Breast epithelium (tissue), 4 donors: ENCODE measurements at regions not wholly inside any gene's neighbourhood (a gene's known extent, or its start where the extent isn't known, plus 50 kb on each side); places are given as distances from the start of the nearest gene placed in this dataset.

Source experiments
- DNase-seq, 2 donors: peaks; one replicate each; pipeline ENCODE4 v3.0.0-alpha.2; 2019; ENCODE audit warnings: low spot score in 2 of 2
- H3K27ac ChIP-seq, 2 donors: fragments of 200-600 bp; sonication (generic) in 1 of 2; one replicate each; pipeline ENCODE4 v1.5.1; 2016 to 2019; ENCODE audit warnings: mild to moderate bottlenecking in 1 of 2
- H3K27me3 ChIP-seq, 2 donors: fragments of 200-600 bp; sonication (generic) in 1 of 2; one replicate each; pipeline versions ENCODE4 v1.5.1 to v1.6.0; 2017 to 2019; ENCODE audit warnings: control low read depth in 1 of 2, mild to moderate bottlenecking in 1 of 2
- H3K36me3 ChIP-seq: fragments of 200-600 bp; one replicate; pipeline ENCODE4 v1.5.1; 2019
- H3K4me1 ChIP-seq, 2 donors: fragments of 200-600 bp; sonication (generic); one replicate each; pipeline ENCODE4 v1.5.1; 2016 to 2019; ENCODE audit warnings: control low read depth in 1 of 2
- H3K4me3 ChIP-seq, 3 donors: fragments of 200-600 bp; sonication (generic); 1 replicate in 2 of 3; 2 replicates in 1 of 3; pipeline ENCODE4 v1.5.1; 2016 to 2019; ENCODE audit warnings: mild to moderate bottlenecking in 3 of 3, moderate library complexity in 2 of 3
- H3K9me3 ChIP-seq, 2 donors: fragments of 200-600 bp; sonication (generic) in 1 of 2; one replicate each; pipeline ENCODE4 v1.5.1; 2016 to 2019; ENCODE audit warnings: control low read depth in 1 of 2
- POLR2A ChIP-seq: fragments of 450-650 bp; IDR thresholded peaks from one replicate; pipeline ENCODE4 v1.6.1; 2016; ENCODE audit warnings: antibody characterized with exemption, mild to moderate bottlenecking, moderate library complexity
- POLR2AphosphoS5 ChIP-seq, 3 donors: sonication (generic); formaldehyde crosslinking; IDR thresholded peaks; one replicate each; pipeline ENCODE4 v1.6.1; 2017; ENCODE audit warnings: antibody characterized with exemption in 3 of 3
- intact Hi-C: fragments of 100-400 bp; cut with DNase I; formaldehyde crosslinking; loops from one replicate; pipeline ENCODE4 v1.15.1; 2023; ENCODE audit warnings: low total_unique reads
- TF ChIP-seq, protein P1 (sequence below), 3 donors: fragments of 450-650 bp; IDR thresholded peaks; one replicate each; pipeline ENCODE4 v1.5.1; 2016 to 2017; ENCODE audit warnings: antibody characterized with exemption in 3 of 3, mild to moderate bottlenecking in 3 of 3, moderate library complexity in 3 of 3

DNA sequence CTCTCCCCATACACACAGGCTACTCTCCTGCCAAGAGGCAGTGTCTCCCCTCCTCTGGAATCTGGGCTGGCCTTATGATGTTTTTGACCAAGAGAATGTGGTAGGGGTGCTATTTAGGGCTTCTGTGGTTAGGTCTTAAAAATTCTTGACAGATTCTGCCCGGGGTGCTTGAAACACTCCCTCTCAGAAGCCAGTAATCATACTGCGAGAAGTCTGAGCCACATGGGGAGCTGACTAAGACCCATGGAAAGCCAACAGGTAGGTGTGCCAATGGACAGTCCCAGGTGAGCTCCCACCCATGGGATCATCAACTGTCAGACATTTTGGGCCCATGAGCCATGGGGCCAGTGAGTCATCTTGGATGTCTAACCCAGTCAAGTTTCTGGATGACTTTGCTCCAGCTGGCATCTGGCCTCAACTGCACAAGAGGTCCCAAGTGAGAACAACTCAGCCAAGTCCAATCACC lies 315.7 kb downstream of the FBXW7 start:
- no peak for DNase-seq
- intact Hi-C loops = no loop called here
- Histone ChIP-seq H3K9me3 (peaks cover 0 to 4% of the 10 kb centered on the region in 2 donors), H3K36me3 (no peaks in the 10 kb centered on the region), H3K27me3 (no peaks in the 10 kb centered on the region), H3K27ac (no peak overlapping the region), H3K4me3 (no peak overlapping the region), H3K4me1 (no peaks in the 10 kb centered on the region)
- TF ChIP-seq POLR2A (no peak), POLR2AphosphoS5 (IDR thresholded peaks at IDR 0.05) (no peak)
- TF ChIP-seq, protein P1, sequence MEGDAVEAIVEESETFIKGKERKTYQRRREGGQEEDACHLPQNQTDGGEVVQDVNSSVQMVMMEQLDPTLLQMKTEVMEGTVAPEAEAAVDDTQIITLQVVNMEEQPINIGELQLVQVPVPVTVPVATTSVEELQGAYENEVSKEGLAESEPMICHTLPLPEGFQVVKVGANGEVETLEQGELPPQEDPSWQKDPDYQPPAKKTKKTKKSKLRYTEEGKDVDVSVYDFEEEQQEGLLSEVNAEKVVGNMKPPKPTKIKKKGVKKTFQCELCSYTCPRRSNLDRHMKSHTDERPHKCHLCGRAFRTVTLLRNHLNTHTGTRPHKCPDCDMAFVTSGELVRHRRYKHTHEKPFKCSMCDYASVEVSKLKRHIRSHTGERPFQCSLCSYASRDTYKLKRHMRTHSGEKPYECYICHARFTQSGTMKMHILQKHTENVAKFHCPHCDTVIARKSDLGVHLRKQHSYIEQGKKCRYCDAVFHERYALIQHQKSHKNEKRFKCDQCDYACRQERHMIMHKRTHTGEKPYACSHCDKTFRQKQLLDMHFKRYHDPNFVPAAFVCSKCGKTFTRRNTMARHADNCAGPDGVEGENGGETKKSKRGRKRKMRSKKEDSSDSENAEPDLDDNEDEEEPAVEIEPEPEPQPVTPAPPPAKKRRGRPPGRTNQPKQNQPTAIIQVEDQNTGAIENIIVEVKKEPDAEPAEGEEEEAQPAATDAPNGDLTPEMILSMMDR (IDR thresholded peaks at IDR 0.05) = no peak

DNA sequence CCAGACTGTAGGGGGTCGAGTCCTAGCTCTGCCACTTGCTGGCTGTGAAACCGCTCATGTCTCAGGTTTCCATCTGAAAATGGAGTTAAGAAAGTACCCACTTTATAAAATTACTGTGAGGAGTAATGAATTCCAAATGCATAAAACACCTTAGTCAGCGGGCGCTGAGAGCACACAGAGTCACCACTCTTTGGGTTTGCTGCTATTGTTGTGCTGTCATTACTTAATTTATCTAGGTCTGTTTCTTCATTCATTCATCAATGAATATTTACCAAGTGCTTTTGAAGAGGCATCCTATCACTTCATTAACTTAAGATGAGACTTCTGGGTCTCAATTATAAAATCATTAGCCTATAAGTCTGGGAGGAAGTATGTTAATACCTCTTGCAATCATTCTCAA lies 317.3 kb downstream of the FBXW7 start:
- no peak overlapping the region for H3K4me3 ChIP-seq
- intact Hi-C loops = no loop called here
- no peaks in the 10 kb centered on the region for H3K4me1 ChIP-seq
- no peaks in the 10 kb centered on the region for H3K36me3 ChIP-seq
- H3K27ac ChIP-seq = no peak overlapping the region
- H3K9me3 ChIP-seq = peaks cover 0 to 8% of the 10 kb centered on the region in 2 donors
- no peaks in the 10 kb centered on the region for H3K27me3 ChIP-seq
- TF ChIP-seq POLR2A = no peak
- TF ChIP-seq, protein P1 (IDR thresholded peaks at IDR 0.05) = no peak
- no peak for TF ChIP-seq POLR2AphosphoS5 (IDR thresholded peaks at IDR 0.05)
- no peak for DNase-seq

DNA sequence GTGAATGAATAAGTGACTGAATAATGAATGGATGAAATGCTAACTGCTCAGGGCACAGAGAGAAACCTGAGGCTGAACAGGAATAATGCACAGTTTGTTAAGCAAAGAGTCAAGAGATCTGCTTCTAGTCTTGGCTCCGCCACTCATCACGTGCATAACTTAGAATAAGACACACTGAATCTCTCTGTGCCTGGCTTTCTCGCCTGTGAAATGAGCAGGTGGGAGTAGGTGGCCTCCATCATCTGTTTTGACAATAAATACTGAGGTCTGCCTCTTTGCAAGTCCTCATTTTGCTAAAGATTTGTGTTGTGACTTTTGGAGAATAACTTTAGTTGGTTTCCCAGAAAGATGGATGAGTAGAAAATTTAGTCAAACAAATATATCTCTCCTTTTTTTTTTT lies 318.0 kb downstream of the FBXW7 start:
- no peaks in the 10 kb centered on the region for H3K36me3 ChIP-seq

DNA sequence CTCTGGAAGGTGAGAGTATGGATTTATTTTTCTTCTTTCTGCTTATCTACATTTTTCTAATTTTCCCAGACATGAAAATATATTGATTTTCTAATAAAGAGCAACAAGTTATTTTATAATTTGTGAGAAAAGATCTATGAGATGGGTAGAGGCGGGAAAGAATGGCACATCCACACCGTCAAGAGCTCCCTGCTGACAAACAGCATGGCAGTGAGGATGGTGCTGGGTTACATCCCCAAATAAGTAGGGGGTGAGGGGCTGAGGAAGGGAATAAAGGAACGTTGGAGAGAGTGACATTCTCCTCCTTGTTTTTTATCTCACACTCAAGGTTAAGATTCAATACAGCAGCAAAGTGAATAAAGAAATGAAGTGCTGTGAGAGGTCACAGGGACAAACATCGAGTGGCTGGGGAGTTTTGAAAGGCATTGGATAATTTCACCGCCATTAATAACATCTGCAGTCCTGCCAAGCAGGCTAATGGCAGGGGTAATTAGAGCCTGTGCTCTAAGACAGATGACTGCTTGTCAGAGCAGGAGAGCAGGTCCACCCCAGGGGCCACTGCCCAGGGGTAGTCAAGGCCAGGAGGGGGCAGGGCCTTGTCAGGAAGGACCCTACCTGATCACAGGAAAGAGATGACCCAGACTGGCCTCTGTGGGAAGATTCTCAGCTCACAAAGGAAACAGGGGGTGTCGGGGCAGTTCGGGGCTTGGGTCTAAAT lies 323.8 kb downstream of the FBXW7 start:
- Histone ChIP-seq H3K27me3 (no peaks in the 10 kb centered on the region), H3K9me3 (peaks cover 0 to 8% of the 10 kb centered on the region in 2 donors), H3K36me3 (no peaks in the 10 kb centered on the region), H3K27ac (no peak overlapping the region), H3K4me3 (no peak overlapping the region), H3K4me1 (no peaks in the 10 kb centered on the region)
- no peak for DNase-seq
- intact Hi-C loops = no loop called here
- TF ChIP-seq POLR2AphosphoS5 (IDR thresholded peaks at IDR 0.05) (no peak), POLR2A (no peak)
- TF ChIP-seq, protein P1 (IDR thresholded peaks at IDR 0.05) = no peak

More for the DNA sequence above, 318.0 kb downstream of the FBXW7 start:
- H3K4me3 ChIP-seq = no peak overlapping the region
- H3K4me1 ChIP-seq = no peaks in the 10 kb centered on the region
- no peak for DNase-seq
- H3K27me3 ChIP-seq = no peaks in the 10 kb centered on the region
- peaks cover 0 to 8% of the 10 kb centered on the region in 2 donors for H3K9me3 ChIP-seq
- intact Hi-C loops = no loop called here
- no peak overlapping the region for H3K27ac ChIP-seq
- TF ChIP-seq POLR2AphosphoS5 (IDR thresholded peaks at IDR 0.05) = no peak
- TF ChIP-seq, protein P1 (IDR thresholded peaks at IDR 0.05) = no peak
- no peak for TF ChIP-seq POLR2A

DNA sequence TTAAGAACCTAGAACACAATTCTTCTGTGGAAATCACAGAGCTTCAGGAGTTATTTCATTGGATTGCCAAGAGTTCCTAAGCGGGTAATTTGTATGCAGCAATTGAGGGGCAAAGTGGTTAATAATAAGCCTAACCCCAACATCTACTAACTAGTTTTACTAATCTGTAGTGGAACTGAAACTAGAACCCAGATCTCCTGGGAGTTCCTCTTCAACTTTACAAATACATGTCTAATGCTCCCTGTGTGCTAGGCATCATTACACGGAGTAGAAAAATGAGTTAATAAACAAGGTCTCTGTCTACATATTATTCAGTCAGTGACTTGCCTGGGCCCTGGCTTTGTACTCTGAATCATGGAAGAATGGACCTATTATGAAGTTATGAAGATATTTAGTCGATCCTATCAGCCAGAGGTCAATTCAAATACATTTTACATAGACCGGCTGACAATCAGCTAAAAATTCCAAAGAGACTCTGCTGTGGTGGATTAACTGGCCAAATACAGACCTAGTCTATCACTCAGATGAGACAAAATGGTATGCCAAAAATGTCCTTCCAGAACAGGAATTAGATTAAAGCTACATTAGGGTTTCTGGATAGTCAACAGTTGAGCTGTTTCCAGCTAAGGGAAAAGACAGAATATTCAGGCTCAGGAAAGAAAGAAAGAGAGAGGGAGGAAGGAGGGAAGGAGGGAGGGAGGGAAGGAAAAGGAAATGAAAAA lies 326.0 kb downstream of the FBXW7 start:
- H3K27me3 ChIP-seq = no peaks in the 10 kb centered on the region
- no peaks in the 10 kb centered on the region for H3K4me1 ChIP-seq
- peaks cover 0 to under 1% of the 10 kb centered on the region in 2 donors for H3K9me3 ChIP-seq
- no peak for DNase-seq
- no peaks in the 10 kb centered on the region for H3K36me3 ChIP-seq
- no peak overlapping the region for H3K4me3 ChIP-seq
- no peak for TF ChIP-seq POLR2A
- no peak for TF ChIP-seq POLR2AphosphoS5 (IDR thresholded peaks at IDR 0.05)
- TF ChIP-seq, protein P1 (IDR thresholded peaks at IDR 0.05) = no peak
- no peak overlapping the region for H3K27ac ChIP-seq
- intact Hi-C loops = no loop called here
